WTC11 (cell line): ENCODE measurements at regions not wholly inside any gene's neighbourhood (a gene's known extent, or its start where the extent isn't known, plus 50 kb on each side); places are given as distances from the start of the nearest gene placed in this dataset.

Experiments used
- AR ChIP-seq: fragments of 250-450 bp; sonication (Bioruptor Pico); IDR thresholded peaks from 2 replicates; pipeline ENCODE4 v1.9.0; 2021; ENCODE audit warnings: mild to moderate bottlenecking
- ATF3 ChIP-seq: sonication (generic); formaldehyde crosslinking; conservative IDR thresholded peaks from 2 replicates; pipeline ENCODE4 v1.8.1; 2022; ENCODE audit warnings: mild to moderate bottlenecking, missing genetic modification reagents
- ATF6 ChIP-seq: sonication (generic); formaldehyde crosslinking; IDR thresholded peaks from 2 replicates; pipeline ENCODE4 v1.8.1; 2023; ENCODE audit warnings: mild to moderate bottlenecking, missing genetic modification reagents
- CBFB ChIP-seq: sonication (generic); formaldehyde crosslinking; IDR thresholded peaks from 2 replicates; pipeline ENCODE4 v1.8.1; 2022; ENCODE audit warnings: mild to moderate bottlenecking, low read depth, missing genetic modification reagents
- CREB1 ChIP-seq: sonication (generic); formaldehyde crosslinking; IDR thresholded peaks from 2 replicates; pipeline ENCODE4 v1.8.0; 2023; ENCODE audit warnings: mild to moderate bottlenecking, missing genetic modification reagents
- E2F4 ChIP-seq: sonication (generic); formaldehyde crosslinking; IDR thresholded peaks from 2 replicates; pipeline ENCODE4 v1.8.1; 2022; ENCODE audit warnings: low read depth, mild to moderate bottlenecking, moderate library complexity, missing genetic modification reagents, borderline replicate concordance
- FOXK1 ChIP-seq: sonication (generic); formaldehyde crosslinking; IDR thresholded peaks from 2 replicates; pipeline ENCODE4 v1.8.0; 2022; ENCODE audit warnings: mild to moderate bottlenecking, moderate library complexity, missing genetic modification reagents
- FOXP1 ChIP-seq: sonication (generic); formaldehyde crosslinking; IDR thresholded peaks from 2 replicates; pipeline ENCODE4 v1.8.0; 2022; ENCODE audit warnings: missing genetic modification reagents, mild to moderate bottlenecking, moderate library complexity, borderline replicate concordance
- FOXP4 ChIP-seq: sonication (generic); formaldehyde crosslinking; IDR thresholded peaks from 2 replicates; pipeline ENCODE4 v1.8.0; 2022; ENCODE audit warnings: mild to moderate bottlenecking, missing genetic modification reagents
- GABPB1 ChIP-seq: sonication (generic); formaldehyde crosslinking; IDR thresholded peaks from 2 replicates; pipeline ENCODE4 v1.8.1; 2023; ENCODE audit warnings: mild to moderate bottlenecking, missing genetic modification reagents
- JUN ChIP-seq: sonication (generic); formaldehyde crosslinking; IDR thresholded peaks from 2 replicates; pipeline ENCODE4 v1.8.0; 2023; ENCODE audit warnings: mild to moderate bottlenecking, missing genetic modification reagents
- KAT7 ChIP-seq: sonication (generic); formaldehyde crosslinking; IDR thresholded peaks from 2 replicates; pipeline ENCODE4 v1.8.1; 2023; ENCODE audit warnings: missing genetic modification reagents, mild to moderate bottlenecking, borderline replicate concordance
- MYBL2 ChIP-seq: sonication (generic); formaldehyde crosslinking; IDR thresholded peaks from 2 replicates; pipeline ENCODE4 v1.8.1; 2023; ENCODE audit warnings: mild to moderate bottlenecking, moderate library complexity, missing genetic modification reagents
- NFATC4 ChIP-seq: fragments of 250-450 bp; sonication (Bioruptor Pico); IDR thresholded peaks from 2 replicates; pipeline ENCODE4 v1.9.0; 2021; ENCODE audit warnings: mild to moderate bottlenecking
- NFYB ChIP-seq: sonication (generic); formaldehyde crosslinking; conservative IDR thresholded peaks from 2 replicates; pipeline ENCODE4 v1.8.0; 2022; ENCODE audit warnings: low read depth, missing genetic modification reagents
- NR3C1 ChIP-seq: sonication (generic); formaldehyde crosslinking; conservative IDR thresholded peaks from 2 replicates; pipeline ENCODE4 v1.8.1; 2023; ENCODE audit warnings: low read depth, mild to moderate bottlenecking, missing genetic modification reagents
- OVOL2 ChIP-seq: fragments of 250-450 bp; sonication (Bioruptor Pico); IDR thresholded peaks from 2 replicates; pipeline ENCODE4 v1.9.0; 2021; ENCODE audit warnings: mild to moderate bottlenecking, borderline replicate concordance
- PREB ChIP-seq: sonication (generic); formaldehyde crosslinking; IDR thresholded peaks from 2 replicates; pipeline ENCODE4 v1.8.1; 2022; ENCODE audit warnings: mild to moderate bottlenecking, missing genetic modification reagents, moderate library complexity, borderline replicate concordance
- SMAD4 ChIP-seq: sonication (generic); formaldehyde crosslinking; IDR thresholded peaks from 2 replicates; pipeline ENCODE4 v1.8.0; 2022; ENCODE audit warnings: mild to moderate bottlenecking, missing genetic modification reagents
- TP53 ChIP-seq: sonication (generic); formaldehyde crosslinking; IDR thresholded peaks from 2 replicates; pipeline ENCODE4 v1.8.1; 2023; ENCODE audit warnings: mild to moderate bottlenecking, missing genetic modification reagents
- USF1 ChIP-seq: sonication (generic); formaldehyde crosslinking; IDR thresholded peaks from 2 replicates; pipeline ENCODE4 v1.8.0; 2022; ENCODE audit warnings: mild to moderate bottlenecking, missing genetic modification reagents
- ZMAT4 ChIP-seq: fragments of 250-450 bp; sonication (Bioruptor Pico); IDR thresholded peaks from 2 replicates; pipeline ENCODE4 v1.9.0; 2021; ENCODE audit warnings: mild to moderate bottlenecking
- ZNF263 ChIP-seq: sonication (generic); formaldehyde crosslinking; IDR thresholded peaks from 2 replicates; pipeline ENCODE4 v1.8.1; 2022; ENCODE audit warnings: low read depth, mild to moderate bottlenecking, moderate library complexity, missing genetic modification reagents
- ZNF396 ChIP-seq: fragments of 250-450 bp; sonication (Bioruptor Pico); IDR thresholded peaks from 2 replicates; pipeline ENCODE4 v1.8.0; 2021; ENCODE audit warnings: mild to moderate bottlenecking, moderate library complexity, borderline replicate concordance
- ZNF423 ChIP-seq: fragments of 250-450 bp; sonication (Bioruptor Pico); IDR thresholded peaks from 2 replicates; pipeline ENCODE4 v2.1.2; 2022; ENCODE audit warnings: mild to moderate bottlenecking, moderate library complexity
- ZNF512 ChIP-seq: sonication (generic); formaldehyde crosslinking; IDR thresholded peaks from 2 replicates; pipeline ENCODE4 v1.8.1; 2022; ENCODE audit warnings: missing genetic modification reagents, borderline replicate concordance

- TF ChIP-seq ATF6 (CRISPR knock-in tag): no peak
- TF ChIP-seq NR3C1 (CRISPR knock-in tag): no peak
- TF ChIP-seq TP53 (CRISPR knock-in tag): no peak
- no peak for TF ChIP-seq ZNF512
- no peak for TF ChIP-seq NFATC4 (CRISPR knock-in tag)
- no peak for TF ChIP-seq E2F4 (CRISPR knock-in tag)
- no peak for TF ChIP-seq ZNF396 (CRISPR knock-in tag)
- no peak for TF ChIP-seq ZNF423 (CRISPR knock-in tag)
- peak; percentile 96 for TF ChIP-seq NFYB (CRISPR knock-in tag)
- TF ChIP-seq USF1 (CRISPR knock-in tag): peak; percentile 70; the same call in 1 of the 2 replicates
- TF ChIP-seq MYBL2 (CRISPR knock-in tag): peak; percentile 63; the same call in 1 of the 2 replicates
- TF ChIP-seq OVOL2 (CRISPR knock-in tag): no peak
- TF ChIP-seq FOXK1: peak; percentile 63
- peak; percentile 55 for TF ChIP-seq FOXP1
- TF ChIP-seq JUN (CRISPR knock-in tag): peak; percentile 61; the same call in 1 of the 2 replicates
- TF ChIP-seq KAT7 (CRISPR knock-in tag): peak; percentile 53; the same call in 1 of the 2 replicates
- no peak for TF ChIP-seq CBFB (CRISPR knock-in tag)
- no peak for TF ChIP-seq ATF3
- TF ChIP-seq PREB (CRISPR knock-in tag): no peak
- TF ChIP-seq CREB1: no peak
- 0 out of 2 replicates have a peak, but pooled peaks have one; percentile 36 for TF ChIP-seq FOXP4 (CRISPR knock-in tag)
- no peak for TF ChIP-seq SMAD4 (CRISPR knock-in tag)
- TF ChIP-seq AR (CRISPR knock-in tag): no peak
- no peak for TF ChIP-seq ZNF263
- TF ChIP-seq ZMAT4 (CRISPR knock-in tag): no peak
- TF ChIP-seq GABPB1 (CRISPR knock-in tag): peak; percentile 54; the same call in 1 of the 2 replicates
Observed at GRCh38 chr7:65750511-65751344, 122.1 kb upstream of the VKORC1L1 start (continued).
